HG02981 (cell line): ENCODE measurements at regions not wholly inside any gene's neighbourhood (a gene's known extent, or its start where the extent isn't known, plus 50 kb on each side); places are given as distances from the start of the nearest gene placed in this dataset.

ENCODE experiments used
- ATAC-seq: cut with Tn5 transposase; IDR thresholded peaks from one replicate; pipeline ENCODE4 v1.9.1; 2021; ENCODE audit warnings: mild to moderate bottlenecking, moderate library complexity; ENCODE audit not compliant: unreplicated experiment

GRCh38 chr10:111872591-111872990 is 311.0 kb downstream of the GPAM start:
- ATAC-seq, result peak; percentile 64

GRCh38 chr10:111873041-111873440 is 310.5 kb downstream of the GPAM start:
- ATAC-seq, result peak; percentile 12

GRCh38 chr10:111873621-111874135 is 309.9 kb downstream of the GPAM start:
- ATAC-seq, result no peak

- ATAC-seq, result no peak
These were observed 309.0 kb downstream of the GPAM start for GRCh38 chr10:111874576-111874975.

- ATAC-seq, result no peak
These were observed 307.8 kb downstream of the GPAM start for GRCh38 chr10:111875725-111876124.

GRCh38 chr10:111877258-111877657 is 306.3 kb downstream of the GPAM start:
- no peak for ATAC-seq

- no peak for ATAC-seq
These were observed 303.6 kb downstream of the GPAM start for GRCh38 chr10:111879969-111880368.

GRCh38 chr10:111885046-111885445 is 298.5 kb downstream of the GPAM start:
- no peak for ATAC-seq

- no peak for ATAC-seq
These were observed 297.6 kb downstream of the GPAM start for GRCh38 chr10:111885919-111886318.

GRCh38 chr10:111887266-111887665 is 296.3 kb downstream of the GPAM start:
- no peak for ATAC-seq

GRCh38 chr10:111890046-111890445 is 293.5 kb downstream of the GPAM start:
- no peak for ATAC-seq

- ATAC-seq, result no peak
These were observed 267.6 kb downstream of the GPAM start for GRCh38 chr10:111916011-111916410.

- no peak for ATAC-seq
These were observed 261.7 kb downstream of the GPAM start for GRCh38 chr10:111921821-111922220.

- ATAC-seq, result peak; percentile 46
These were observed 260.5 kb downstream of the GPAM start for GRCh38 chr10:111923032-111923431.

GRCh38 chr10:111926286-111926685 is 257.3 kb downstream of the GPAM start:
- ATAC-seq, result no peak

- no peak for ATAC-seq
These were observed 249.6 kb downstream of the GPAM start for GRCh38 chr10:111933937-111934336.

GRCh38 chr10:111934931-111935330 is 248.6 kb downstream of the GPAM start:
- ATAC-seq, result no peak

GRCh38 chr10:111936143-111936542 is 247.4 kb downstream of the GPAM start:
- no peak for ATAC-seq

GRCh38 chr10:111944331-111944730 is 239.2 kb downstream of the GPAM start:
- no peak for ATAC-seq

GRCh38 chr10:111953949-111954348 is 229.6 kb downstream of the GPAM start:
- ATAC-seq, result no peak

GRCh38 chr10:111954386-111954785 is 229.2 kb downstream of the GPAM start:
- no peak for ATAC-seq

GRCh38 chr10:111956841-111957240 is 226.7 kb downstream of the GPAM start:
- ATAC-seq, result no peak

- no peak for ATAC-seq
These were observed 220.6 kb downstream of the GPAM start for GRCh38 chr10:111962951-111963350.
